Naive thymus-derived CD4-positive, alpha-beta T cell (primary cell): ENCODE measurements at regions not wholly inside any gene's neighbourhood (a gene's known extent, or its start where the extent isn't known, plus 50 kb on each side); places are given as distances from the start of the nearest gene placed in this dataset.

ENCODE experiments used
- ATAC-seq: fragments of 150-1000 bp; cut with Tn5 transposase; 2 replicates; pipeline ENCODE4 v1.10.0; 2021; ENCODE audit warnings: mild to moderate bottlenecking, moderate library complexity
- CTCF ChIA-PET: fragments of 350-600 bp; sonication (Branson Sonifier 250); formaldehyde crosslinking; loops from one replicate; lab custom pipeline; 2021; ENCODE audit warnings: antibody characterized with exemption; lab: Charles Lee
- POLR2A ChIA-PET: fragments of 350-600 bp; sonication (Branson Sonifier 250); formaldehyde crosslinking; loops from one replicate; lab custom pipeline; 2021; ENCODE audit warnings: antibody characterized with exemption, inconsistent platforms; lab: Charles Lee
- DNase-seq, 9 donors: peaks; one replicate each; pipeline versions ENCODE4 v3.0.0 to v3.0.0-alpha.2; 2020 to 2022; ENCODE audit warnings: mixed read lengths in 1 of 9
- H3K27ac ChIP-seq: one replicate; pipeline ENCODE4 v1.7.0; 2013; ENCODE audit warnings: mild to moderate bottlenecking, low read depth, low read length, moderate library complexity
- H3K27me3 ChIP-seq, 2 donors: one replicate each; pipeline ENCODE4 v1.7.0; 2013; ENCODE audit warnings: low read length in 2 of 2, mild to moderate bottlenecking in 2 of 2, moderate library complexity in 2 of 2; ENCODE audit not compliant: control insufficient read depth in 2 of 2, insufficient read depth in 2 of 2
- H3K36me3 ChIP-seq, 3 experiments: 1 replicate in 2 of 3; 2 replicates in 1 of 3; pipeline ENCODE4 v1.7.0; 2013; ENCODE audit warnings: low read length in 3 of 3, mild to moderate bottlenecking in 3 of 3, moderate library complexity in 1 of 3; ENCODE audit not compliant: insufficient read depth in 3 of 3, control insufficient read depth in 2 of 3
- H3K4me1 ChIP-seq, 2 donors: one replicate each; pipeline ENCODE4 v1.7.0; 2013; ENCODE audit warnings: low read length in 2 of 2, mild to moderate bottlenecking in 2 of 2, moderate library complexity in 1 of 2; ENCODE audit not compliant: control insufficient read depth in 2 of 2, insufficient read depth in 2 of 2
- H3K4me3 ChIP-seq: 2 replicates; pipeline ENCODE4 v1.7.0; 2013; ENCODE audit warnings: mild to moderate bottlenecking, low read length
- H3K9me3 ChIP-seq, 3 experiments: 1 replicate in 2 of 3; 2 replicates in 1 of 3; pipeline ENCODE4 v1.7.0; 2013; ENCODE audit warnings: low read length in 3 of 3; ENCODE audit not compliant: control insufficient read depth in 2 of 3
- H3K27ac Mint-ChIP-seq, 9 donors: one replicate each; pipeline ENCODE4 v1.8.0; 2020 to 2022; ENCODE audit warnings: mixed read lengths in 9 of 9, mild to moderate bottlenecking in 8 of 9, moderate library complexity in 5 of 9, inconsistent platforms in 2 of 9
- H3K27me3 Mint-ChIP-seq, 5 donors: one replicate each; pipeline ENCODE4 v1.8.0; 2021 to 2022; ENCODE audit warnings: mixed read lengths in 5 of 5, mild to moderate bottlenecking in 1 of 5
- H3K36me3 Mint-ChIP-seq, 5 donors: one replicate each; pipeline ENCODE4 v1.8.0; 2020 to 2022; ENCODE audit warnings: mixed read lengths in 5 of 5, mild to moderate bottlenecking in 3 of 5, inconsistent platforms in 1 of 5
- H3K4me1 Mint-ChIP-seq, 7 donors: one replicate each; pipeline ENCODE4 v1.8.0; 2020 to 2022; ENCODE audit warnings: mixed read lengths in 7 of 7, mild to moderate bottlenecking in 3 of 7, inconsistent platforms in 1 of 7
- H3K4me3 Mint-ChIP-seq, 10 donors: one replicate each; pipeline ENCODE4 v1.8.0; 2020 to 2022; ENCODE audit warnings: mild to moderate bottlenecking in 10 of 10, mixed read lengths in 10 of 10, moderate library complexity in 6 of 10, inconsistent platforms in 2 of 10
- H3K9me3 Mint-ChIP-seq, 11 donors: one replicate each; pipeline ENCODE4 v1.8.0; 2020 to 2022; ENCODE audit warnings: mixed read lengths in 11 of 11, mild to moderate bottlenecking in 4 of 11, inconsistent platforms in 1 of 11, moderate library complexity in 1 of 11
- intact Hi-C, 2 donors: fragments of 100-400 bp; cut with micrococcal nuclease; formaldehyde crosslinking; loops; one replicate each; pipeline ENCODE4 v1.15.1; 2023

DNA sequence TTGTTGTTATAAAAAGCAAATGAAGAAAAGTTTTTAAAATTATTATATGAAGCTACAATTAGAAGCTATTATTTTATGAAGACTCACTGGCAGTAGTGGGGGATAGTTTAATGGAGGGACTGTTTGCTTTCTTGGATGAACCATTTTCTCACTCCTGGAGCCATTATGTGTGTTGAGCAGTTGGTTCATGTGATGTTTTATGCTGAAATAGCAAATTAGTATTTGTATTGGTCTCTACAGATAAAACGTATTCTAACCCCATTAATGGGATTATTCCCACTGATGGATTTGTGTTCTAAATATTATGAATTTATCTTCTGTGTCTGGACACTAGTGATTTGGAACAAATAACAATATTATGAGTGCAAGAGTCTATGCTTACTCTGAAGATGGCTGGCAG lies 507.5 kb upstream of the FSHR start:
- CTCF ChIA-PET, result no interaction called here

DNA sequence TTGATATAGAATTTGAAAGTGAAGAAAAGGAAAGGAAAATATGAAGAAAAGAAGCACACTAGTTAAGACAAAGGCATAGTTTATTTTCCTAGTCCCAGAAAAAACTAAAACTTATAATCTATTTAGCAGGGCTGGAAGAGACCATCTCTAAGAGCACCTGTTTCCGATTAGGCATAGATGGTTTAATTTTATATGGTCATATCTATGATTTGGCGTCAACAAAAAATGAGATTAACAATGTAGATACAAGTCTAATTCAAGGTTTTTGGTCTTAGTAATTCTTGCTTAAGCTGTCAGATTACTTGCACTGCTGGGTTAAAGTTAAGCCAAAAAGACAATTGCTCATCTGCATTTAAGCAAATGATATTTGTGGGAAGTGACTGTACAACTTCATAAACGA lies 502.5 kb upstream of the FSHR start:
- DNase-seq (no peak), ATAC-seq (no peak)
- no peaks in the 10 kb centered on the region for H3K36me3 Mint-ChIP-seq
- Histone ChIP-seq H3K4me3 (no peak overlapping the region), H3K4me1 (no peaks in the 10 kb centered on the region), H3K9me3 (no peaks in the 10 kb centered on the region), H3K36me3 (no peaks in the 10 kb centered on the region), H3K27me3 (no peaks in the 10 kb centered on the region), H3K27ac (no peak overlapping the region)
- peaks cover 0 to 6% (median 0%) of the 10 kb centered on the region in 5 donors for H3K27me3 Mint-ChIP-seq
- H3K9me3 Mint-ChIP-seq, result peaks cover 0 to 13% (median 0%) of the 10 kb centered on the region in 11 donors
- no peak overlapping the region for H3K27ac Mint-ChIP-seq
- H3K4me1 Mint-ChIP-seq, result no peaks in the 10 kb centered on the region
- intact Hi-C loops, result no loop called here
- POLR2A ChIA-PET, result no interaction called here
- CTCF ChIA-PET, result no interaction called here
- H3K4me3 Mint-ChIP-seq, result no peak overlapping the region

More for the DNA sequence above, 507.5 kb upstream of the FSHR start:
- no peaks in the 10 kb centered on the region for H3K36me3 Mint-ChIP-seq
- no peak overlapping the region for H3K4me3 ChIP-seq
- H3K27ac ChIP-seq, result no peak overlapping the region
- no peak overlapping the region for H3K27ac Mint-ChIP-seq
- POLR2A ChIA-PET, result no interaction called here
- H3K27me3 ChIP-seq, result no peaks in the 10 kb centered on the region
- intact Hi-C loops, result no loop called here
- peaks cover 0 to 6% (median 0%) of the 10 kb centered on the region in 5 donors for H3K27me3 Mint-ChIP-seq
- peaks cover 0 to 13% (median 0%) of the 10 kb centered on the region in 11 donors for H3K9me3 Mint-ChIP-seq
- ATAC-seq (no peak), DNase-seq (no peak)
- H3K9me3 ChIP-seq, result no peaks in the 10 kb centered on the region
- H3K4me3 Mint-ChIP-seq, result no peak overlapping the region
- no peaks in the 10 kb centered on the region for H3K36me3 ChIP-seq
- H3K4me1 ChIP-seq, result no peaks in the 10 kb centered on the region
- no peaks in the 10 kb centered on the region for H3K4me1 Mint-ChIP-seq

DNA sequence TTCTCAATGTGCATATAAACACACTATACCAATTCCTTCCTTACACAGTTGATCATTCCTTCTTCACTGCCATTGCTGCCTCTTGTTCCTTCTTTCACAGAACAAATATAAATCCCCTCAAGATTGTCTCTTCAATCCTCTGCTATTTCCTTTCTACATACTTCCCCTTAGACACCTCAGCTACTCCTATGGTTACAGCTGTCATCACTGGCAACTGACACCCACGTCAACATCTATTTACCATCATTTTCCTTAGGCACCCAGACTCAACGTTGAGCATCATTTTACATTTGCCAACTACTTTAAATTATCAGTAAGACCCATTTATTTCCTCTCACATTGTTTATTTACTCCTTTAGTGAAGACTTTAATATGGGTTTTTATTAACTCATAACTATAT lies 488.8 kb upstream of the FSHR start:
- no peaks in the 10 kb centered on the region for H3K9me3 ChIP-seq
- ATAC-seq, result no peak
- DNase-seq, result no peak
- Mint-ChIP-seq H3K36me3 (no peaks in the 10 kb centered on the region), H3K27me3 (no peaks in the 10 kb centered on the region), H3K4me3 (no peak overlapping the region), H3K4me1 (no peaks in the 10 kb centered on the region), H3K27ac (no peak overlapping the region), H3K9me3 (peaks cover 1 to 13% (median 7%) of the 10 kb centered on the region in 11 donors)
- ChIA-PET CTCF (no interaction called here), POLR2A (no interaction called here)
- no peak overlapping the region for H3K27ac ChIP-seq
- no peak overlapping the region for H3K4me3 ChIP-seq
- H3K36me3 ChIP-seq, result no peaks in the 10 kb centered on the region
- no peaks in the 10 kb centered on the region for H3K4me1 ChIP-seq
- H3K27me3 ChIP-seq, result no peaks in the 10 kb centered on the region
- intact Hi-C loops, result no loop called here

DNA sequence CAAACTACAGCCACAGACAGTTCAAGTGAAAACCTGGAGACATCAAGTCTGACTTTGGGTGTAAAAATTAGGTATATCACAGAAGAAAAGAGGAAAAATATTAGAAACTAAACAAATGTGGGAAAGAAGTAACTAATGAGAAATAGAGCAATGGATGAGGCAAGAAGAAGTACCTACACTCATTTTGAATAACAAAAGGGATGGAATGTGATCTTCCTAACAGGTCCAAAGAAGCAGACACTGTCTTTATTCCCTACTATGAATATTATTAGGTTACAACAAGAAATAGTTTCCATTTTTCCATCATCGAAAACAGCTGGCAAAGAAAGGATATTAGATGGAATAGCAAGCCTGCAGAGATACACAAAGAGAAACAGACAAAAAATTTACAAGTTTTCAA lies 486.3 kb upstream of the FSHR start:
- intact Hi-C loops, result no loop called here
- ChIA-PET CTCF (no interaction called here), POLR2A (no interaction called here)
- DNase-seq (no peak), ATAC-seq (no peak)
- Mint-ChIP-seq H3K4me3 (no peak overlapping the region), H3K27me3 (no peaks in the 10 kb centered on the region), H3K27ac (no peak overlapping the region), H3K36me3 (no peaks in the 10 kb centered on the region), H3K9me3 (peaks cover 0 to 14% (median 5%) of the 10 kb centered on the region in 11 donors), H3K4me1 (no peaks in the 10 kb centered on the region)
- Histone ChIP-seq H3K4me1 (no peaks in the 10 kb centered on the region), H3K36me3 (no peaks in the 10 kb centered on the region), H3K27ac (no peak overlapping the region), H3K9me3 (no peaks in the 10 kb centered on the region), H3K4me3 (no peak overlapping the region), H3K27me3 (no peaks in the 10 kb centered on the region)

DNA sequence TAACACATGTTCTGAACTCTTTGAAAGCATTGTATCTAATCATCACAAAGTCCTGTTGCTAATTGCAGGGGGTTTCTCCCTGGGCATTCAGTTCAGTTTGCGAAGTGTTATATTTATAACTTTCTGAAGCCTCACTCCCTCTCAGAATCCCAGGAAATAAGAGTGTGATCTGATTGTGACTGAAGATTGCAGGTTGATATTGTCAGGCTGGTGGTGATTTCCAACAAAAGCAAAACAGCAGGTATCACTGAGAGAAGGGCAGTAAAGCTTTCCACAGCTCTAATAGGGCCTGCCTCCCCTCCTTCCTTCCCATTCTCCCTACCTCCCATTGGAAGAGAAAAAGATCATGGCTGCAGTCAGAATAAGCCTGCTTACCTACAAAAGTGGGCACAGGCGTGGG lies 466.7 kb upstream of the FSHR start:
- Mint-ChIP-seq H3K27me3 (no peaks in the 10 kb centered on the region), H3K27ac (no peak overlapping the region), H3K4me3 (no peak overlapping the region), H3K9me3 (peaks cover 0 to 7% (median 0%) of the 10 kb centered on the region in 11 donors), H3K4me1 (no peaks in the 10 kb centered on the region), H3K36me3 (no peaks in the 10 kb centered on the region)
- Histone ChIP-seq H3K36me3 (no peaks in the 10 kb centered on the region), H3K4me1 (no peaks in the 10 kb centered on the region), H3K27ac (no peak overlapping the region), H3K27me3 (no peaks in the 10 kb centered on the region), H3K9me3 (no peaks in the 10 kb centered on the region), H3K4me3 (no peak overlapping the region)
- intact Hi-C loops, result no loop called here
- DNase-seq, result no peak
- CTCF ChIA-PET, result no interaction called here
- POLR2A ChIA-PET, result no interaction called here
- no peak for ATAC-seq

DNA sequence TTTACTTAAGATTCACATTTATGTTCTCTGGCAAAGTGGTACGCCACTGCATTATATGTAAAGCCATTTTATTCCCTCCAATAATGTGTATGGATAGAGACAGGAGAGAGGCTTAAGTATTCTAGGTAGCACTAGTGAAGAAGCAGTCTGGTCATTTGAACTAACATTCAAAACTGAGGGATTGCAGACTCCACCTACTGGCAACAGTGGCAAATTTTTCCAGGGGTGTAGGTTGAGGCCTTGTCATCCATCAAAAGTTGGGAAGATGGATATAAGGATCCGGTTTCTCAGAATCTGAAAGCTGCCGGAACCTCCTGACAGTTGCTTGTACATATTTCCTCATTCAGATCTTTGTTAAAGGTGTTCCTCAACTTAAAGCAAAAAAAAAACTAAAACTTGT lies 465.5 kb upstream of the FSHR start:
- POLR2A ChIA-PET, result no interaction called here
- intact Hi-C loops, result loop anchor here in 1 of 2 donors (5.0 kb wide), 1 partner anchor 522 kb away; no protein-coding TSS in a partner anchor

DNA sequence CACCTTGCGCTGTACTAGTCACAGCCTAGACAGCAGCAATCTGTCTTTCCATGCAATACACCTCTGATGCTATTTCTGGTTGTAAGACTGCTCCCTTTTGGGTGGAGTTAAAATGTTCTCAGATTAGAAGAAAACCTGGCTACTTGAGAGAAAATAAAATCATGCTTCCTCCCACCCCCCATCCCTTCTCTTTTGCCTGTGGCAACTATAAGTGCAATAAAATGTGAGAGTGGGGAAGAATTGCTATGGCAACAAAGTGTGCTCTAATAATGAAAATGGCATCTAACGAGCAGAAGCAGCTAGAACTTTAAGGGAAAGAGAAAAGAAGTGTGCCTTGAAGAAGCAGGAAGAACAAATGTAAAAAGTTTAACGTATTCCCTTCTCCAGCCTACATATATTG lies 464.2 kb upstream of the FSHR start:
- Mint-ChIP-seq H3K36me3 (no peaks in the 10 kb centered on the region), H3K27me3 (no peaks in the 10 kb centered on the region), H3K9me3 (peaks cover 0 to 19% (median 0%) of the 10 kb centered on the region in 11 donors), H3K27ac (no peak overlapping the region), H3K4me1 (no peaks in the 10 kb centered on the region), H3K4me3 (no peak overlapping the region)
- intact Hi-C loops, result loop anchor here in 1 of 2 donors (5.0 kb wide), 1 partner anchor 524 kb away; no protein-coding TSS in a partner anchor
- Histone ChIP-seq H3K27me3 (no peaks in the 10 kb centered on the region), H3K27ac (no peak overlapping the region), H3K4me3 (no peak overlapping the region), H3K9me3 (no peaks in the 10 kb centered on the region), H3K36me3 (no peaks in the 10 kb centered on the region), H3K4me1 (no peaks in the 10 kb centered on the region)
- POLR2A ChIA-PET, result no interaction called here
- ATAC-seq, result no peak
- DNase-seq, result no peak
- CTCF ChIA-PET, result no interaction called here

More for the DNA sequence above, 465.5 kb upstream of the FSHR start:
- no peak overlapping the region for H3K27ac ChIP-seq
- CTCF ChIA-PET, result no interaction called here
- H3K4me1 Mint-ChIP-seq, result no peaks in the 10 kb centered on the region
- H3K4me3 Mint-ChIP-seq, result no peak overlapping the region
- no peak overlapping the region for H3K4me3 ChIP-seq
- H3K27ac Mint-ChIP-seq, result no peak overlapping the region
- no peaks in the 10 kb centered on the region for H3K27me3 ChIP-seq
- H3K4me1 ChIP-seq, result no peaks in the 10 kb centered on the region
- DNase-seq, result no peak
- H3K36me3 ChIP-seq, result no peaks in the 10 kb centered on the region
- ATAC-seq, result no peak
- H3K27me3 Mint-ChIP-seq, result no peaks in the 10 kb centered on the region
- no peaks in the 10 kb centered on the region for H3K9me3 ChIP-seq
- H3K9me3 Mint-ChIP-seq, result peaks cover 0 to 7% (median 0%) of the 10 kb centered on the region in 11 donors
- no peaks in the 10 kb centered on the region for H3K36me3 Mint-ChIP-seq
